Fibroblast of skin of right quadriceps (primary cell): ENCODE measurements at regions not wholly inside any gene's neighbourhood (a gene's known extent, or its start where the extent isn't known, plus 50 kb on each side); places are given as distances from the start of the nearest gene placed in this dataset.

Experiments used
- DNase-seq: peaks from one replicate; pipeline ENCODE4 v3.0.0-alpha.2; 2013

DNA sequence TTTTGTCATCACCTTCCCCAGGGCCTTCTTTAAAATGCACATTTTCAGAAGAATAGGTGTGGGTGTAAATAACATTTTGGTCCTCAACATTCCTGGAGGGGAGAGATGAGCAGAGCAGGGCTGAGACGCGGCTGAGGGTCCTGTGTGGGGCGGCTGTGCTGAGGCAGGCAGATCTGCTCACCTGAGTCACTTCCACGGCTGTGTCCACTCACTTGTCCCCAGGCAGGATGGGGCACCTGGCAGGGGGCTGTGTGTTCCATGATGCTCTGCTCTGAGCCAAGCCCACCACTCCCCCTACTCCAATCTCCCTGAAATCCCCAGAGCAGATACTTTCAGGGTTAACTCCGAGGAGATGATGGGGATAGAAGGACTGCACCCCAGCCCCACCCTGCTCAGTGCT lies 93.8 kb downstream of the GLRX3 start:
- DNase-seq, result no peak

- DNase-seq, result no peak
Measured at GRCh38 chr10:130230611-130231010, 94.4 kb downstream of the GLRX3 start.

- no peak for DNase-seq
Measured at GRCh38 chr10:130231251-130231741, 95.1 kb downstream of the GLRX3 start.

- DNase-seq, result no peak
Measured at GRCh38 chr10:130232166-130233034, 96.2 kb downstream of the GLRX3 start.

- DNase-seq, result no peak
Measured at GRCh38 chr10:130233035-130233360, 96.8 kb downstream of the GLRX3 start.

GRCh38 chr10:130233426-130233825 lies 97.2 kb downstream of the GLRX3 start:
- DNase-seq, result no peak

GRCh38 chr10:130234171-130234965 lies 98.2 kb downstream of the GLRX3 start:
- DNase-seq, result no peak

DNA sequence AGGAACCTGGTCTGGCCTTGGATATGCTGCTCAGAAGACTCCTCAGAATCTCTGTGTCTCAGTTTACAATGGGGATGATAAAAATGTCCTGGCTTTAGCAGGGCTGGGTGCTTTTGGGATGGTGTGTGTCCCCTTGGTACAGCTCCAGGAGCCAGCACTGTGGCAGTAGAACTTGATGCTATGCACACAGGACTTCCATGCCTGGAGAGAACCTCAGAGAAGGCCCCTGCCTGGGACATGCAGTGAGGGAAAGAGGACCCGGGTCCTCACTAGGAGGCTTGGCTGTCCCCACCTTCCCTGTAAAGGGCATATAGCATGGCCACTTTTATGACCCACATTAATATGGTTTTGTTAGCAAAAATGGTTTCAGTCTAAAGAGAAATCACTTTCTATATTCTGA lies 100.5 kb downstream of the GLRX3 start:
- no peak for DNase-seq

DNA sequence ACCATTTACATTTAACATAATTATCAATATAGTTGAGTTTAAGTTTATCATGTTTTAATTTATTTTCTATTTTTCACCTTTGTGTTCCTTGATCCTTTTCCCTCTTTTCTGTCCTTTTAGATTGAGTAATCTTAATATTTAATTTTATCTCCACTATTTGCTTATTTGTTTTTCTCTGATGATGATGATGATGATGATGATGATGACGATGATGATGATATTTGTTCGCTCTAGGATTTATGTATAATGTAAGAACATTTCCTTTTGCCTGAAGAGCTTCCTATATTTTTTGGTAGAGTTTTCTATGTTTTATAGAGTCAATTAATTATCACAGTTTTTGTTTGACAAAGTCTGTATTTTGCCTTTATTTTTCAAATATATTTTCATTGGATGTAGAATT lies 104.2 kb downstream of the GLRX3 start:
- no peak for DNase-seq

- no peak for DNase-seq
Measured at GRCh38 chr10:130242513-130242912, 106.3 kb downstream of the GLRX3 start.

GRCh38 chr10:130243015-130243414 lies 106.8 kb downstream of the GLRX3 start:
- DNase-seq, result no peak

DNA sequence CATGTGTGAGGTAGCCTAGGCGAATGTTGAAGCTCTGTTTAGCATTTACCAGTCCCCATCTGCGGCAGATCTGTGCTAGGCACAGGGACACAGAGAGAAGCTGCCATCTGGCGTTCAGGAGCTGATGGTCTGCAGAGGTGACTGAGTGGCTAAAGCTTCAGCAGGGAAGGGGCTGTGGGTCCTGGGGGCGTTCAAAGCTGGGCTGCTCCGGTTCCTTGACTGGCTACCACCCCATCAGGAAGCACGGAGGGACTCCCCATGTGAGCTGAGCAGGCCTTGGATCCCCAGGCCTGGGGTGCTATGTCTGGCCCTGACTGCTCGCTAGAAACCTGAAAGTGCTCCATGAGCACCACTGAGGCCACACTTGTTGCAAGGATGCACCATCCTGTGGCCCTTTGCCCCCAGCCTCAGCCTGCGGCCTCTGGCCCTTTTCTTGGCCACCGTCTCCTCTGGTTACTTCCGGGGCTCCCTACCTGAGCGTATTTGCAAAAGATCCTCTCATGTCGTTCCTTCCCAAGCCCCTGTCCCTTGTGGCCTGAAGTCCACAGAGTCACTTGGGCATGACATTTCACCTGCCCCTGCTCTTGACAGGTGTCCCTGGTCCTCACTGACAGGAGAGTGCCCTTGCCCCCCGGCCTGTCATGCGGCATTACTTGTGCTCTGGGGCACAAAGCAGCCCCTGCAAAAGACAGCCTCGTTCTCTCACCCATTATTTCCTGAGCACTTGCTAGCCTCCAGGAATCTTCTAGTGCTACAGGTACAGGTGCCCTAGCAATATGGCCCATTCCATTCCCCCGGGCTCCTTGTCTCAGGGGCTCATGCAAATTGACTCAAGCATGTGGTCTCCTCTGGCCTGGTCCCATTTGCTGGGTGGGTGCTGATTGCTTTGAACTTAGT lies 108.1 kb downstream of the GLRX3 start:
- no peak for DNase-seq

GRCh38 chr10:130244928-130245495 lies 108.8 kb downstream of the GLRX3 start:
- DNase-seq, result no peak

DNA sequence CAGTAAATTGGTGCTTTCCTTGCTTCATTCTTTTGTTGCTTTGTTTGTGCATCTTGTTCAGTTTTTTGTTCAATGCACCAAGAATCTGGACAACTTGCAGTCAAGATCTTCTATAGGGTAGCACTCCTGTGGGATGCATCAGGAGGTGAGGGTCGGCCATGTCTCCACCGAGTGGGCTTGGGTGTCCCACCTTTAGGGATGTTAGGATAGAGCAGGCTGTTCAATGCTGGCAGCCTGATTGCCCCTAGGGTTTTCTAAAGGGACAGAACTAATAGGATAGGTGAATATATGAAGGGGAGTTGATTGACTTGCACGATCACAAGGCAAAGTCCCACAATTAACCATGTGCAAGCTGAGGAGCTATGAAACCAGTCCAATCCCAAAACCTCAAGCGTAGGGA lies 109.9 kb downstream of the GLRX3 start:
- no peak for DNase-seq

DNA sequence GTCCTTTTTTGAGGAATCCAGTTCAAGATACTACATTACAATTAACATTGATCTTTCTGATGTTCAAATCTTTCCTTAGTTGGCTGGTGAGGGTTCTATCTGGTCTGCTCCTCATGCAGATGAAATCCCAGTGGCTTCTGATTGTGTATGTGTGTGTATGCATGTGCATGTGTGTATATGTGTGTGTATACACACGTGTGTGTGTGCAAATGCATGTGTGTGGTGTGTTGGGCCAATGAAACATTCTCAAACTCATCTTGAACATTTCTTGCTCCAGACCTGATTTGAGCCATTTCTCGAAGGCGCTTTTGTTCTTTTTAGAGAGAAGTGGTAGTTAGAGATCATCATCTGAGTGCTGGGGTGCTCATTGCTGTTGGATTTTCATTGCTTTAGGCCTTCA lies 113.9 kb downstream of the GLRX3 start:
- DNase-seq, result no peak

- no peak for DNase-seq
Measured at GRCh38 chr10:130251766-130252165, 115.6 kb downstream of the GLRX3 start.

GRCh38 chr10:130254243-130254642 lies 118.1 kb downstream of the GLRX3 start:
- no peak for DNase-seq

DNA sequence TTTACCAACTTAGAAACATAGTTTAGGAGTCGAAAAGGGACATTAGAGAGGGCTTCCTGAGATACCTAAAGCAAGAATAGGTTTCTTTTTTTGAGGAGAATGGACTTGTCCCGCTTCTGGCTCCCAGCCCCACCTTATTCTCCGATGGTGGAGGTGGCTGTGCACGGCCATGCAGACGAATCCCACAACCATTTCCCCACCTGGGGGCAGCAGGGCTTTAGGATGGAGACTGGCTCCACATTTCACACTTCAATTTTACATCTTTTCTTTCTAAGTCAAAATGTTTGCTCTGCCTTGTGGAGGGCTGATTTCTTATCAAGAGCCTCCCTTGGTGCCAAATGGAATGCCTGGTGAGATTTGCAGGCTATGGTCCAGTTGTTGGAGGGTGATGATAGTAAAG lies 118.5 kb downstream of the GLRX3 start:
- DNase-seq, result no peak

DNA sequence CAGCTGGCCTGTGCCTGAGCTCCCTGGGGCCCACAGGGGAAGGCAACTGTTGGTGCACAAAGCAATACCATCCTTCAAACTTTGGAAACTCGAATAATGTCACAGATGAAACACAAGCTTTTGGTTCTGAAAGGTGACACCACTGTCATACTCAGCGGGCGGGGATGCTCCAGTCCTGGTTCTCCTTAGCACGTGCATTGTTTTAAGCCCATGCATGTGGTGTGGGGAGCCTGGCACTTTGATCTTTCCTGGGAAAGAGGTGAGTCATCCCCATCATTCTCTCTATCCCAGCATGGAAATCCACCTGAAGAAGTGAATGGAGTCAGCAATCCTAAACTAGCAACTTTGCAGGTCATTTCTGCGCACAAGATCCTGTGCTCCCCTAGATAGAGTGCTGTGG lies 119.6 kb downstream of the GLRX3 start:
- no peak for DNase-seq

GRCh38 chr10:130257897-130258296 lies 121.7 kb downstream of the GLRX3 start:
- DNase-seq, result no peak

- DNase-seq, result no peak
Measured at GRCh38 chr10:130259380-130259779, 123.2 kb downstream of the GLRX3 start.

DNA sequence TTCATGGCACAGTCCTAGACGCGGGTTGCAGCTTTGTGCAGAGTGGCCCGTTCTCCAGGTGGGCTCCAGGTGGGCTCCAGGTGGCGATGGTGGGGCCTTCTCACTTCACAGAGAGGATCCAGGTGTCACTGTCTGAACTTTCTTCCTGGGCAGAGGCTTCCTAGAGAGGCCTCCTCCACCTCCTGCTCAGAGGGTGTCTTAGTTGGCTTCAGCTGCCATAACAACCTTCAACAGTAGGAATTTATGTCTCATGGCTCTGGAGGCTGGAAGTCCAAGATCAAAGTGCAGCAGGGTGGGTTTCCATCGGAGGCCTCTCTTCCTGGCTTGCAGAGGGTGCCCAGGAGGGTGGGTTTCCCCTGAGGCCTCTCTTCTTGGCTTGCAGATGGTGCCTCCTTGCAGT lies 125.1 kb downstream of the GLRX3 start:
- no peak for DNase-seq

DNA sequence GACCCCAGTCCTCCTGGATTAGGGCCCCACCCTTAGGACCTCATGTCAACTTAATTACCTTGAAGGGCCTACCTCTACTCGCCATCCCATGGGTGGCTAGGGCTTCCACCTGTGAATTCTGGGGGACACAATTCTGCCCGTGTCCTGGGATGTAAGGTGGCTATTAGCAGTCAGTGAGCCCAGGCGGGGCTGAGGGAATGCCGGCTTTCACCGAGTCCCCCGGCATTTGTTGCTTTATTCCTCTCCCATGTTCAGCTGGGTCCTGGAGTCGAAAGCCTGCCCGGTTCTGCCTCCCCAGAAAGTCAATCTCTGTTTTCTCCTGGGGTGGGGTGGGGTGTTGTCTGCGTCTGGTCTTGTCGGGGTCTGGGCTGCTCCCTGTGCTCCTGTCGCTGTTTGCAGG lies 125.6 kb downstream of the GLRX3 start:
- no peak for DNase-seq
